Fibroblast of pulmonary artery (primary cell): ENCODE measurements at regions not wholly inside any gene's neighbourhood (a gene's known extent, or its start where the extent isn't known, plus 50 kb on each side); places are given as distances from the start of the nearest gene placed in this dataset.

Source experiments
- DNase-seq: peaks from one replicate; pipeline ENCODE4 v3.0.0-alpha.2; 2010; ENCODE audit warnings: low read depth
- H3K4me3 ChIP-seq: replicated peaks from 2 replicates; pipeline ENCODE4 v1.5.1; 2011; ENCODE audit warnings: low read depth, mild to moderate bottlenecking, control low read depth, low read length, moderate library complexity
- TF ChIP-seq, protein P1 (sequence below): IDR thresholded peaks from 2 replicates; pipeline ENCODE4 v1.5.1; 2011; ENCODE audit warnings: mild to moderate bottlenecking, control low read depth, low read length, inconsistent platforms; ENCODE audit errors: missing control alignments

DNA sequence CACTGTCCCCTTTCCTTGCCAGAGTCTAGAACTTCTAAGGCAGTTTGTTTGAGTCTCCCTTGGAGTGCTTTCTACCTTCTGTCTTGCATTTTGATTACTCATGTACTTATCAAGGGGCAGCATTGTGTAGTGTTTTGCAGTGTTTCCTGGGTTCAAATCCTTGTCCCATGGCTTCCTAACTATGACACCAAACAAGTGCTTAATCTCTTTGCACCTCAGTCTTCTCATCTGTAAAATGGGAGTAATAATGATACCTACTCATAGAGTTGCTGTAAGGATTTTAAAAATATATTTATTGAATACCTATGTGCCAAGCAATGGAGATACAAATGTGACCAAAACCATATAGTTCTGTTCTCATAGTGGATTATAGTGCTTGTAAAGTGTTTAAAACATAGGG lies 105.5 kb upstream of the PKDCC start:
- DNase-seq: no peak

DNA sequence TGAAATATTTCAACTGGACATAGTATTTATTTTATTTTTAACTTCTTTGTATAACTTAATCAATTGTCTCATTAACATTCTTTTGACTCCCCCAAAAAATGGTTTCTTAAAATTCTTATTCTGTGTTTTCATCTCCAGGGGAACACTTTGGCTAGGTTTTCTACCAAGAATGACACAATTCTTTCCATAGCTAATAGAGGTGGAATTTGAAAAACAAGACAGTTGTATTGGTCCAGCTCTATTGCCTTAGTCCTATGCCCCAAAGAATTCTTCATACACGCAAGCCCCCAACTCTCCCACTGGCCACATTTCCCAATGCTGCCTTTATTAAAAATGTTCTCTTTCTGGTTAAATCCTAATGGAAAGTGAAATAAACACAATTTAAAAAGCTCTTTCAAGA lies 104.7 kb upstream of the PKDCC start:
- TF ChIP-seq, protein P1, sequence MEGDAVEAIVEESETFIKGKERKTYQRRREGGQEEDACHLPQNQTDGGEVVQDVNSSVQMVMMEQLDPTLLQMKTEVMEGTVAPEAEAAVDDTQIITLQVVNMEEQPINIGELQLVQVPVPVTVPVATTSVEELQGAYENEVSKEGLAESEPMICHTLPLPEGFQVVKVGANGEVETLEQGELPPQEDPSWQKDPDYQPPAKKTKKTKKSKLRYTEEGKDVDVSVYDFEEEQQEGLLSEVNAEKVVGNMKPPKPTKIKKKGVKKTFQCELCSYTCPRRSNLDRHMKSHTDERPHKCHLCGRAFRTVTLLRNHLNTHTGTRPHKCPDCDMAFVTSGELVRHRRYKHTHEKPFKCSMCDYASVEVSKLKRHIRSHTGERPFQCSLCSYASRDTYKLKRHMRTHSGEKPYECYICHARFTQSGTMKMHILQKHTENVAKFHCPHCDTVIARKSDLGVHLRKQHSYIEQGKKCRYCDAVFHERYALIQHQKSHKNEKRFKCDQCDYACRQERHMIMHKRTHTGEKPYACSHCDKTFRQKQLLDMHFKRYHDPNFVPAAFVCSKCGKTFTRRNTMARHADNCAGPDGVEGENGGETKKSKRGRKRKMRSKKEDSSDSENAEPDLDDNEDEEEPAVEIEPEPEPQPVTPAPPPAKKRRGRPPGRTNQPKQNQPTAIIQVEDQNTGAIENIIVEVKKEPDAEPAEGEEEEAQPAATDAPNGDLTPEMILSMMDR: no peak
- no peak for DNase-seq
- no peak overlapping the region for H3K4me3 ChIP-seq

More for the DNA sequence above, 105.5 kb upstream of the PKDCC start:
- no peak overlapping the region for H3K4me3 ChIP-seq
- TF ChIP-seq, protein P1: no peak

DNA sequence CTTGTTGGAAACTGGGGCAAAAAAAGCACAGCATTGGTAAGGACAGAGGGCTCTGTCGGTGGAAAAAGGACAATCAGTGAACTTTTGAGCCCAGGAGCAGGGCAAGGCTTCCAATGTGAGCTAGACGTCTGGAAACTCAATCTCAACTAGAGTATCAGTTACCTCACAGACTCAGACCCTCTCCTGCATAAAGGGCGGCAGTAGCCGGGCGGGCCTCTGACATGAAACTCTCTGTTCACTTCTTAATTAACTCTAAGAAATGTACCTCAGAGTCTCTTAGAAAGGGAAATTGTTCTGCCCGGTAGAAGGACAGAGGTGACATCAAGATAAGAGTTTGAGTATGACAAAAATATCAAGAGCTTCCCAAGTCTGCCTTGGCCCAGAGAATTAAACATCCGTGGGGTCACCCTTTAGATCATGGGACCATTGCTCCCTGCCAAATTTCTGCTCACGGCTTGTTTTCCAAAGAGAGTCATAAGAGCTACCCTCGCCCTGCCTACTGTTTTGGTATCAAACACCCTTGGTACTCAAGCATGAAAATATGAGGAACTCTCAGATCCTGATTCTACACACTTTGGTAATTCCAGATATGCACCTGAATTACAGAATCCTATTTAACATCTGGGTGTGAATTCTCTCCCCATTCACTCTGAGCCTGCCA lies 103.5 kb upstream of the PKDCC start:
- no peak overlapping the region for H3K4me3 ChIP-seq
- no peak for DNase-seq
- TF ChIP-seq, protein P1: no peak

DNA sequence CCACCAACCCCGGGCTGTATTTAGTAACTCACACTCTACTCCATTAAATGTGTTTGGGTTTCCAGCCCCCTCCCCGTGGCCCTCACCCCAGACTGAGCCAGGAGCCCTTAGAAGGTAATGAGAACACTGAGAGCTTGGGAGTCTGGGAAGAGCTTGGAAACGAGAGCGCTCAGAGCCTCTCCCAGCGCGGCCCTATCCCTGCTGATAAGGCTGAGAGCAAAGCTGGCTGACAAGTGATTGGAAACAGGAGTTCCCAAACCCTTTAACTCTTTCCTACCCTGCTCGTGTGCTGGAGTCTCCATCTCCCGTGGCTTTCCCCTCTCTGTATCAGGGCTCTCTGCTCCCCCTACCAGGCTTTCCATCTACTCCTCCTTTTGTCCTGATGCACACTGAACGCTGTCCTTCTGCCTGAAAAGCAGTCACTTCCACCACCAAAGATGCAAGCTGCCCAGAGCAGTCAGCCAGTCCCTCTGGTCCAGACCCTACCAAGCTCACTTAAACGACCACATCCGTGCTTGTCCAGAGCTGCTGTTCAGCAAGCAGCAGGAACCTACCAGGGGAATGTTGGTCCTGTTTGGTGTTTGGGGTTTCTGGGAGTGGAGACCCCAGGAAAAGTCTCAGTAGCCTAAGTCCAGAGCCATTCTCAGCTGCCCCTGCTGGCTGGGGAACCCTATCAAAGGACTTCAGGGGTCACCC lies 100.0 kb upstream of the PKDCC start:
- no peak overlapping the region for H3K4me3 ChIP-seq

DNA sequence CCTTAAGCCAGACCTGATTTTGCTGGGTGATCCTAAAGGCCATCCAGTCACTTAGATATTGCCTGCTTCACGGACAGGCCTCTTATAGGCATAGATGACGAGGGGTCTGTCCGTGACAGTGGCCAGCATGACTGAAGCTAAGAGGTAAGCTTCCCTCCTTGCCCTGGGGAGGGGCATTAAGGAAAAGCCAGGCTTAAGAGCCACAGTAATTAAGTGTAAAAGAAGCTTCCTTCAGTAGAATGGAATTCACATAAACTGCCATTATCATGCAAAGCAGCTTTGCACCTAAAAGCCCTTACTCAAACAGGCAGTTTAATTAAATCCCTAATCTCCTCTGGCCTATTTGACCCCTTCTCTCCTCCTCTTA lies 99.4 kb upstream of the PKDCC start:
- H3K4me3 ChIP-seq: no peak overlapping the region
- DNase-seq: no peak
- TF ChIP-seq, protein P1: no peak

More for the DNA sequence above, 100.0 kb upstream of the PKDCC start:
- no peak for DNase-seq
- TF ChIP-seq, protein P1: no peak

GRCh38 chr2:41949091-41949882 lies 98.5 kb upstream of the PKDCC start:
- no peak for DNase-seq
- TF ChIP-seq, protein P1: no peak
- H3K4me3 ChIP-seq: no peak overlapping the region
